Activated CD4-positive, alpha-beta T cell treated with anti-CD3 and anti-CD28 coated beads, Interleukin-2, Interleukin-4, amounts not matched to agents 100 ng/mL and 50 ng/mL, durations not matched to agents 16 hours and 8 hours (primary cell): ENCODE measurements at regions not wholly inside any gene's neighbourhood (a gene's known extent, or its start where the extent isn't known, plus 50 kb on each side); places are given as distances from the start of the nearest gene placed in this dataset.
"Not testable (repeated sequence)": the region's sequence is repeated elsewhere in the genome, so short reads cannot be mapped to it uniquely, and the experiment has no call there.

ENCODE experiments used
- DNase-seq: peaks from one replicate; pipeline ENCODE4 v3.0.0-alpha.2; 2020; ENCODE audit warnings: low spot score

GRCh38 chr7:81433206-81433605 is 336.6 kb downstream of the HGF start:
- no peak for DNase-seq

GRCh38 chr7:81430761-81431160 is 339.1 kb downstream of the HGF start:
- DNase-seq = no peak

- no peak for DNase-seq
Measured at GRCh38 chr7:81430150-81430549, 339.7 kb downstream of the HGF start.

- DNase-seq = no peak
Measured at GRCh38 chr7:81427461-81427860, 342.4 kb downstream of the HGF start.

GRCh38 chr7:81420526-81421226 is 349.2 kb downstream of the HGF start:
- DNase-seq = no peak

- DNase-seq = no peak
Measured at GRCh38 chr7:81419731-81420130, 350.1 kb downstream of the HGF start.

- no peak for DNase-seq
Measured at GRCh38 chr7:81416659-81417058, 353.2 kb downstream of the HGF start.

- no peak for DNase-seq
Measured at GRCh38 chr7:81415181-81415580, 354.7 kb downstream of the HGF start.

- DNase-seq = no peak
Measured at GRCh38 chr7:81414411-81414810, 355.4 kb downstream of the HGF start.

GRCh38 chr7:81410471-81411117 is 359.3 kb downstream of the HGF start:
- DNase-seq = no peak

- no peak for DNase-seq
Measured at GRCh38 chr7:81408728-81409127, 361.1 kb downstream of the HGF start.

GRCh38 chr7:81407094-81407493 is 362.8 kb downstream of the HGF start:
- DNase-seq = no peak

GRCh38 chr7:81404669-81405068 is 365.2 kb downstream of the HGF start:
- no peak for DNase-seq

GRCh38 chr7:81402227-81402626 is 367.6 kb downstream of the HGF start:
- no peak for DNase-seq

GRCh38 chr7:81399471-81399870 is 370.4 kb downstream of the HGF start:
- no peak for DNase-seq

GRCh38 chr7:81394029-81394428 is 375.8 kb downstream of the HGF start:
- no peak for DNase-seq

- no peak for DNase-seq
Measured at GRCh38 chr7:81393018-81393417, 376.8 kb downstream of the HGF start.

- no peak for DNase-seq
Measured at GRCh38 chr7:81385370-81385769, 384.5 kb downstream of the HGF start.

- DNase-seq = no peak
Measured at GRCh38 chr7:81383846-81384245, 386.0 kb downstream of the HGF start.

- not testable (repeated sequence) for DNase-seq
Measured at GRCh38 chr7:81374641-81375040, 395.2 kb downstream of the HGF start.

- no peak for DNase-seq
Measured at GRCh38 chr7:81370822-81371221, 399.0 kb downstream of the HGF start.

- no peak for DNase-seq
Measured at GRCh38 chr7:81367326-81367931, 402.4 kb downstream of the HGF start.

GRCh38 chr7:81366546-81366945 is 403.3 kb downstream of the HGF start:
- no peak for DNase-seq
